ENCODE measurements at regions not wholly inside any gene's neighbourhood (a gene's known extent, or its start where the extent isn't known, plus 50 kb on each side); places are given as distances from the start of the nearest gene placed in this dataset.
"Not testable (repeated sequence)": the region's sequence is repeated elsewhere in the genome, so short reads cannot be mapped to it uniquely, and the experiment has no call there.

- in situ Hi-C loops (cut with MboI; ENCODE audit: low sequenced_read_pairs, unreplicated experiment), result no loop called here
- DNase-seq (ENCODE audit: low spot score), result no peak
Observed at GRCh38 chr4:100870940-100871772, 353.3 kb upstream of the EMCN start.

DNA sequence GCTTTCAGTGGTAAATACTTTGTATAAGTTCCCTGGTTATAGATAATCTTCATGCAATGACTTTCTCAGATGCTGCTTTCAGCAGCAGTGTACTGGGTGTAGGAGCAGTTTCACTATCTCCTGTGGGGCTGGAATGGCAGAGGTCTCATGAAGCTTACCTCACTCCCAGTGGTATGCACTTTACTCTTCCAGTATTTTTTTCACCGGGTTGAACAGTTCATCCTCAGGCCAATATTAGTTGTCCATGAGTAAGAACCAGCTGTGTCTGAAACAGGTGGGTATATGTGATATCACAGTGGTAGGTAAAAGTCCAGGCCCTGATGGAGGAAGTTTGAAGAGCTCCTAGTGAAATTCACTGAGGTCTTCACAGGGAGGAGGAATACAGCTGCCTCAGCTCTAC, 351.5 kb upstream of the EMCN start:
- DNase-seq (ENCODE audit: low spot score), result no peak
- in situ Hi-C loops (cut with MboI; ENCODE audit: low sequenced_read_pairs, unreplicated experiment), result no loop called here
- TF ChIP-seq, protein P1, sequence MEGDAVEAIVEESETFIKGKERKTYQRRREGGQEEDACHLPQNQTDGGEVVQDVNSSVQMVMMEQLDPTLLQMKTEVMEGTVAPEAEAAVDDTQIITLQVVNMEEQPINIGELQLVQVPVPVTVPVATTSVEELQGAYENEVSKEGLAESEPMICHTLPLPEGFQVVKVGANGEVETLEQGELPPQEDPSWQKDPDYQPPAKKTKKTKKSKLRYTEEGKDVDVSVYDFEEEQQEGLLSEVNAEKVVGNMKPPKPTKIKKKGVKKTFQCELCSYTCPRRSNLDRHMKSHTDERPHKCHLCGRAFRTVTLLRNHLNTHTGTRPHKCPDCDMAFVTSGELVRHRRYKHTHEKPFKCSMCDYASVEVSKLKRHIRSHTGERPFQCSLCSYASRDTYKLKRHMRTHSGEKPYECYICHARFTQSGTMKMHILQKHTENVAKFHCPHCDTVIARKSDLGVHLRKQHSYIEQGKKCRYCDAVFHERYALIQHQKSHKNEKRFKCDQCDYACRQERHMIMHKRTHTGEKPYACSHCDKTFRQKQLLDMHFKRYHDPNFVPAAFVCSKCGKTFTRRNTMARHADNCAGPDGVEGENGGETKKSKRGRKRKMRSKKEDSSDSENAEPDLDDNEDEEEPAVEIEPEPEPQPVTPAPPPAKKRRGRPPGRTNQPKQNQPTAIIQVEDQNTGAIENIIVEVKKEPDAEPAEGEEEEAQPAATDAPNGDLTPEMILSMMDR (IDR thresholded peaks at IDR 0.05; ENCODE audit: borderline replicate concordance, control extremely low read depth, extremely low read depth, insufficient read depth, missing control alignments), result no peak

More at GRCh38 chr4:100870940-100871772, 353.3 kb upstream of the EMCN start:
- TF ChIP-seq, protein P1 (IDR thresholded peaks at IDR 0.05; ENCODE audit: borderline replicate concordance, control extremely low read depth, extremely low read depth, insufficient read depth, missing control alignments), result no peak

- DNase-seq (ENCODE audit: low spot score); in situ Hi-C loops (cut with MboI; ENCODE audit: low sequenced_read_pairs, unreplicated experiment): not testable (repeated sequence)
Observed at GRCh38 chr4:100868281-100868680, 350.5 kb upstream of the EMCN start.

GRCh38 chr4:100852326-100852725, 334.5 kb upstream of the EMCN start:
- no peak for DNase-seq (ENCODE audit: low spot score)
- in situ Hi-C loops (cut with MboI; ENCODE audit: low sequenced_read_pairs, unreplicated experiment), result no loop called here
- TF ChIP-seq, protein P1 (IDR thresholded peaks at IDR 0.05; ENCODE audit: borderline replicate concordance, control extremely low read depth, extremely low read depth, insufficient read depth, missing control alignments), result no peak

GRCh38 chr4:100849319-100849718, 331.5 kb upstream of the EMCN start:
- in situ Hi-C loops (cut with MboI; ENCODE audit: low sequenced_read_pairs, unreplicated experiment), result no loop called here
- no peak for DNase-seq (ENCODE audit: low spot score)
- TF ChIP-seq, protein P1 (IDR thresholded peaks at IDR 0.05; ENCODE audit: borderline replicate concordance, control extremely low read depth, extremely low read depth, insufficient read depth, missing control alignments), result no peak

DNA sequence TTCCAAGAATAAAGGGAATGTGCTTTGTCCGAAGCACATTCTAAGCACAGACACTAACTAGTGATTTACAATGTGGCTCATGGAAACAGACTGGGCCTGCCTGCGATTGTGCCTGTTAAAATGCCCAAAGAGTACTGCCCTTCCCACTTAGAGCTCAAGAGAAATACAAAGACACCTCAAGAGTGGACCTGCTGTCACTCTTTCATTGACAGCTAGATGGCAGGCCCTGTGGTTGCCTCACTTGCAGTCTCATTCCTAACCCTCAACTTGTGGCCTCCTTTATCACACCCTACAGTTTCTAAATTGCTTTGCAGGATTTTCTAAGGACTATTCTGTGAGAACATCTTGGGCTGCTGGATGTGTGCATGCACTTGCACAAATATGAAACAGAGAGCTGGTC, 331.0 kb upstream of the EMCN start:
- in situ Hi-C loops (cut with MboI; ENCODE audit: low sequenced_read_pairs, unreplicated experiment), result no loop called here
- TF ChIP-seq, protein P1 (IDR thresholded peaks at IDR 0.05; ENCODE audit: borderline replicate concordance, control extremely low read depth, extremely low read depth, insufficient read depth, missing control alignments), result peak; percentile 44
- no peak for DNase-seq (ENCODE audit: low spot score)

- in situ Hi-C loops (cut with MboI; ENCODE audit: low sequenced_read_pairs, unreplicated experiment), result no loop called here
- TF ChIP-seq, protein P1 (IDR thresholded peaks at IDR 0.05; ENCODE audit: borderline replicate concordance, control extremely low read depth, extremely low read depth, insufficient read depth, missing control alignments), result no peak
- no peak for DNase-seq (ENCODE audit: low spot score)
Observed at GRCh38 chr4:100843910-100844309, 326.1 kb upstream of the EMCN start.

Data from GM13976 (cell line).